Keratinocyte (primary cell): ENCODE measurements at regions not wholly inside any gene's neighbourhood (a gene's known extent, or its start where the extent isn't known, plus 50 kb on each side); places are given as distances from the start of the nearest gene placed in this dataset.

Experiments used
- EZH2 ChIP-seq: IDR thresholded peaks from one replicate; pipeline ENCODE4 v1.6.1; 2012; ENCODE audit warnings: inconsistent platforms, mild to moderate bottlenecking, low read length, moderate library complexity
- TF ChIP-seq, protein P1 (sequence below), 3 experiments: IDR thresholded peaks in 1 of 3; conservative IDR thresholded peaks in 1 of 3; optimal IDR thresholded peaks in 1 of 3; 2 replicates in 2 of 3; 3 replicates in 1 of 3; pipeline versions ENCODE3 to v1.5.1; 2011; ENCODE audit warnings: low read length in 3 of 3, mild to moderate bottlenecking in 3 of 3, moderate library complexity in 2 of 3, control low read depth in 1 of 3, inconsistent platforms in 1 of 3; ENCODE audit not compliant: insufficient read depth in 2 of 3; ENCODE audit errors: extremely low read depth in 1 of 3

DNA sequence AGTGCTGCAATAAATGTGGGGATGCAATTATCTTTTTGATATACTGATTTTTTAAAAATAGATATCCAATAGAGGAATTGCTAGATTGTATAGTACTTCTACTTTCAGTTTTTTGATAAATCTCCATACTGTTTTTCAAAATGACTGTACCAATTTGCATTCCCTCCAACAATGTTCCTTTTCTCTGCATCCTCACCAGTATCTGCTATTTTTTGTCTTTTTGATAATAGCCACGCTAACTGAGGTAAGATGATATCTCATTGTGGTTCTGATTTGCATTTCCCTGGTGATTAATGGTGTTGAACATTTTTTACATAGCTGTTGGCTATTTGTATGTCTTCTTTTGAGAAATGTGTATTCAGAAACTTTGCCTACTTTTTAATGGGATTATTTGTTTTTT is 217.7 kb upstream of the MTPN start:
- TF ChIP-seq EZH2: no peak
- TF ChIP-seq, protein P1, sequence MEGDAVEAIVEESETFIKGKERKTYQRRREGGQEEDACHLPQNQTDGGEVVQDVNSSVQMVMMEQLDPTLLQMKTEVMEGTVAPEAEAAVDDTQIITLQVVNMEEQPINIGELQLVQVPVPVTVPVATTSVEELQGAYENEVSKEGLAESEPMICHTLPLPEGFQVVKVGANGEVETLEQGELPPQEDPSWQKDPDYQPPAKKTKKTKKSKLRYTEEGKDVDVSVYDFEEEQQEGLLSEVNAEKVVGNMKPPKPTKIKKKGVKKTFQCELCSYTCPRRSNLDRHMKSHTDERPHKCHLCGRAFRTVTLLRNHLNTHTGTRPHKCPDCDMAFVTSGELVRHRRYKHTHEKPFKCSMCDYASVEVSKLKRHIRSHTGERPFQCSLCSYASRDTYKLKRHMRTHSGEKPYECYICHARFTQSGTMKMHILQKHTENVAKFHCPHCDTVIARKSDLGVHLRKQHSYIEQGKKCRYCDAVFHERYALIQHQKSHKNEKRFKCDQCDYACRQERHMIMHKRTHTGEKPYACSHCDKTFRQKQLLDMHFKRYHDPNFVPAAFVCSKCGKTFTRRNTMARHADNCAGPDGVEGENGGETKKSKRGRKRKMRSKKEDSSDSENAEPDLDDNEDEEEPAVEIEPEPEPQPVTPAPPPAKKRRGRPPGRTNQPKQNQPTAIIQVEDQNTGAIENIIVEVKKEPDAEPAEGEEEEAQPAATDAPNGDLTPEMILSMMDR (optimal IDR thresholded peaks at IDR 0.05 in 1 of 3, IDR thresholded peaks at IDR 0.05 in 1 of 3, conservative IDR thresholded peaks at IDR 0.05 in 1 of 3; ENCODE audit: extremely low read depth in 1 of 3, insufficient read depth in 2 of 3, low read length in 3 of 3): no peak
